AML-193 (cell line): ENCODE measurements at regions not wholly inside any gene's neighbourhood (a gene's known extent, or its start where the extent isn't known, plus 50 kb on each side); places are given as distances from the start of the nearest gene placed in this dataset.
"Not testable (repeated sequence)": the region's sequence is repeated elsewhere in the genome, so short reads cannot be mapped to it uniquely, and the experiment has no call there.

ENCODE experiments used
- DNase-seq, 2 experiments: peaks; one replicate each; lab custom pipeline; 2025; lab: John Stamatoyannopoulos, UW

- no peak for DNase-seq
Measured at GRCh38 chr3:5750874-5751640, 563.5 kb downstream of the EDEM1 start.

- DNase-seq, result no peak
Measured at GRCh38 chr3:5754602-5755001, 567.1 kb downstream of the EDEM1 start.

GRCh38 chr3:5756443-5756842 lies 568.9 kb downstream of the EDEM1 start:
- no peak for DNase-seq

GRCh38 chr3:5757213-5757804 lies 569.8 kb downstream of the EDEM1 start:
- DNase-seq, result no peak

GRCh38 chr3:5758699-5759098 lies 571.2 kb downstream of the EDEM1 start:
- DNase-seq, result no peak

GRCh38 chr3:5762506-5762905 lies 575.0 kb downstream of the EDEM1 start:
- no peak for DNase-seq

- DNase-seq, result no peak
Measured at GRCh38 chr3:5766848-5767247, 579.3 kb downstream of the EDEM1 start.

- DNase-seq, result no peak
Measured at GRCh38 chr3:5767304-5767703, 579.8 kb downstream of the EDEM1 start.

- no peak for DNase-seq
Measured at GRCh38 chr3:5768281-5768945, 580.9 kb downstream of the EDEM1 start.

GRCh38 chr3:5769825-5770224 lies 582.3 kb downstream of the EDEM1 start:
- DNase-seq, result no peak

GRCh38 chr3:5774337-5774736 lies 586.8 kb downstream of the EDEM1 start:
- DNase-seq, result no peak

GRCh38 chr3:5775100-5775499 lies 587.6 kb downstream of the EDEM1 start:
- not testable (repeated sequence) for DNase-seq

- DNase-seq, result no peak
Measured at GRCh38 chr3:5784690-5785089, 597.2 kb downstream of the EDEM1 start.

GRCh38 chr3:5787861-5788488 lies 600.5 kb downstream of the EDEM1 start:
- DNase-seq, result no peak

GRCh38 chr3:5788496-5788895 lies 601.0 kb downstream of the EDEM1 start:
- no peak for DNase-seq

GRCh38 chr3:5791558-5791957 lies 604.1 kb downstream of the EDEM1 start:
- DNase-seq, result no peak

- no peak for DNase-seq
Measured at GRCh38 chr3:5796541-5796940, 609.0 kb downstream of the EDEM1 start.

GRCh38 chr3:5798809-5799208 lies 611.3 kb downstream of the EDEM1 start:
- DNase-seq, result no peak

GRCh38 chr3:5799398-5799797 lies 611.9 kb downstream of the EDEM1 start:
- no peak for DNase-seq

- no peak for DNase-seq
Measured at GRCh38 chr3:5800965-5801364, 613.5 kb downstream of the EDEM1 start.

GRCh38 chr3:5806192-5806591 lies 618.7 kb downstream of the EDEM1 start:
- DNase-seq, result no peak

- DNase-seq, result no peak
Measured at GRCh38 chr3:5809586-5810246, 622.2 kb downstream of the EDEM1 start.
